ENCODE measurements at regions not wholly inside any gene's neighbourhood (a gene's known extent, or its start where the extent isn't known, plus 50 kb on each side); places are given as distances from the start of the nearest gene placed in this dataset.
"Not testable (repeated sequence)": the region's sequence is repeated elsewhere in the genome, so short reads cannot be mapped to it uniquely, and the experiment has no call there.

DNA sequence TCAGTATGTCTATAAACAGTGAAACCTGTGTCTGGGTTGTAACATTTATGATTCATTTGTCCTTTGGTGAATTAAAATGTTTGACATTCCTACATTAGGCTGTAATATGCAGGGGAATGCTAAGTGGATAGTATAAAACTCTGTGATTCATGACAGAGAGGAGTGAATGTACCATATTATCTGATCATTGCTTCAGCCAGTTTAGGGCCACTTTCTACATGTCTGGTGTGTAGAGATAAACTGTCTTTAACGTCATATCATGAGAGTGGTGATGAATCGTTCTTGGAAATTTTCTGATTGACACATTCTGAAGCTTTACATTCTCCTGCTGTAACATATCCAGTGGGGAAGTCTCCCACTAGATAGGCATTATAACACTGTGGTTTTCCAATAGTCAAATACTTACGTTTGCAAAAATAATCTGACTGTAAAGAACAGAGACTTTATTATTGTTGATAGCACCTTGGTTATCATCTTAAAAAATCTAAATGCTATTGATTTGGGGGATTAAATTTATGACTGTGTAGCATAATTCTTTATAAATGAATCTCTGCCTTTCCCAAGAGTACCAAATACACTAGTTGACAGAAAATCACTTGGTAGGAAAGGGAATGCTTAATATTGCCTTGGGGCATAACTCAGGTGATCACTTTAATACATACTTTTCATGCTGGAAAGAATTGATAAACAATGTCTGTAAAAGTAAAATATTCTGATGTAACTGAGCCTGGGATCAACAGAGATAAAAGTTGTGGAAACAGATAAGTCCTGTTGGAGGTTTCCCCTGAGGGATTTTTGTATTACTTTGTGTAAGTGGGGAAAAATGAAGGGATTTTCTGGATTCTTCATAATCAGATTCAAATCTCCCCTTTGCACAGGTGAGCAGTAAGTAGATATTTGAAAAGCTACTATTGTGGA is 427.9 kb downstream of the JRKL start:
- H3K9me3 Mint-ChIP-seq (ENCODE audit: low read depth) = no peaks in the 10 kb centered on the region

DNA sequence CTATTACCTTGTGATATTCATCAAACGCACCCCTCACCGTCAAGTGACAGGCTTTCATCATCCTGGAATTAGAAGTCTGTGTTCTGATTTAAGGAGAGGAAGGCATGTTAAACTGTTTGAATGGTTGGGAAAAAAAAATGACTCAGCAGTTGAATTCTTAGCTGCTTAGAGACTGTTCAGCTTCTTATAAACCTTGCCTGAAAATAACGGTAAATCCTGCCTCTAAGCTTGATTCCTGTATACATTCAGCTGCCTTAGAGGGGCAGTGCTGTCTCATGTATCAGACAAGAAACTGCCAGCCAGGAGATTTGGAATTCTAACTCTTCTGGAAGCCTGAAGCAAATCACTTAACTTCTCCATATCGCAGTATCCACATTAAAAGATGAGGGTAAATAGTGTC is 437.4 kb downstream of the JRKL start:
- CTCF ChIA-PET = no interaction called here
- peaks cover 3% of the 10 kb centered on the region for H3K9me3 Mint-ChIP-seq (ENCODE audit: low read depth)
- no peaks in the 10 kb centered on the region for H3K36me3 Mint-ChIP-seq
- no peaks in the 10 kb centered on the region for H3K4me1 Mint-ChIP-seq
- H3K4me3 Mint-ChIP-seq = no peak overlapping the region
- H3K27ac Mint-ChIP-seq = no peak overlapping the region
- H3K27me3 Mint-ChIP-seq = no peaks in the 10 kb centered on the region
- ATAC-seq = no peak
- no peak for DNase-seq

More for the DNA sequence above, 427.9 kb downstream of the JRKL start:
- no peak overlapping the region for H3K4me3 Mint-ChIP-seq
- no peaks in the 10 kb centered on the region for H3K36me3 Mint-ChIP-seq
- H3K27ac Mint-ChIP-seq = no peak overlapping the region
- H3K4me1 Mint-ChIP-seq = no peaks in the 10 kb centered on the region
- no peaks in the 10 kb centered on the region for H3K27me3 Mint-ChIP-seq
- no peak for DNase-seq
- CTCF ChIA-PET = no interaction called here
- no peak for ATAC-seq

DNA sequence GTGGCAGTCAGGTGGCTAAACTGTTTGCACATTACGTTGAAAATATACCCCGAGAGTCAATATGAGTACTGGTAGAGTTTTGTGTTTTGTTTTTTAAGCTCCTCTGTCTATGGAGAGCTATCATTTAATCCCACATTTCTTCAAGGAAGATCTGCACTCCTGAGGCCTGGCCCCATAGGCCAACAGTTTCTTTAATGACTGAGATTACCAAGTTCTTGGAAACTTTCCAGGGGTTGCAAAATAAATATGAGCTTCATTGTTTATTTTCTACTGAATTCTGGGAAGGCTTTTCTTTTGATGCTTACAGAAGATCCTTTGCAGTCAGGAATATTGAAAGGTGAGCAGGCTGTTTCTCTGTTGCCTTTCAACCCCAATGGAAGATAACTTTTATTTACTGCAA is 452.0 kb downstream of the JRKL start:
- no peak for ATAC-seq
- H3K4me3 Mint-ChIP-seq = no peak overlapping the region
- H3K9me3 Mint-ChIP-seq (ENCODE audit: low read depth) = peaks cover 2% of the 10 kb centered on the region
- no peak for DNase-seq
- H3K4me1 Mint-ChIP-seq = no peaks in the 10 kb centered on the region
- CTCF ChIA-PET = no interaction called here
- H3K36me3 Mint-ChIP-seq = no peaks in the 10 kb centered on the region
- no peaks in the 10 kb centered on the region for H3K27me3 Mint-ChIP-seq
- no peak overlapping the region for H3K27ac Mint-ChIP-seq

DNA sequence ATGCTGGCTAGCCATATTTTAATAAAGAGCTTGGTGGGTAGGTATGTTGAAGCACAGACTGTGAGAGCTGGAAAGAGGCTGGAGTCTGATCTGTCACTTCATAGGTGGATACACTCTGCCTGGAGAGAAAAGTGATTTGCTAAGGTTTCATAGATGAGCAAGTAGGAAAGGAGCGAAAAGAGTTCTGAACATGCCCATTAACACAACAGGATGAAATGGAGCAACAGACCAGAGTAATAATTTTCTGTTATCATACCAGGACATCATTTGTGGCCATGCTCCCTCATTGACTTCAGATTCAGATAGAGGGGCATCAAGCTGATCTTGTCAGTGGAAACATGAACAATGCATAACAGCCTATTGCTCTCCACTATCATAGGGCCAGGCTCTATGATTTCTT is 452.9 kb downstream of the JRKL start:
- DNase-seq (no peak), ATAC-seq (no peak)
- Mint-ChIP-seq H3K27ac (no peak overlapping the region), H3K9me3 (ENCODE audit: low read depth) (peaks cover 2% of the 10 kb centered on the region), H3K4me1 (no peaks in the 10 kb centered on the region), H3K27me3 (no peaks in the 10 kb centered on the region), H3K4me3 (no peak overlapping the region), H3K36me3 (no peaks in the 10 kb centered on the region)
- CTCF ChIA-PET = no interaction called here

DNA sequence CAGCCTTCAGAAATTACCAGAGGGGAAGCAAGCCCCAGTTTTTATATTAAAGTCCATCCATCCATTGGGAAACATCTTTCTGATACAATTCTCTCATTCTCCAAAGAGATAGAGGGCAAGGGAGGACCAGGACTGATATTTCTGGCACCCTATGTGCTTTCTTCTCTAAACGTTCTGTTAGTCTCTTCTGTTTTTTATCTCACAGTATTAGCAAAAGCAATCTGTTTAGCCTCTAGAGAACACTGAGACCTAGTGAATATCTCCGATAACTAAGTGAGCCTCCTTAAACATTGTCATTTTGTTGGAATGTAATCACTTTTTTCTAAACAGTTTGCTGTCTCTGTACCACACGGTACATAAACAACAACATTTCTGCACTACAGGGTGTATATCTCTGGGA is 464.6 kb downstream of the JRKL start:
- Mint-ChIP-seq H3K9me3 (ENCODE audit: low read depth) (peaks cover 4% of the 10 kb centered on the region), H3K27me3 (no peaks in the 10 kb centered on the region), H3K27ac (no peak overlapping the region), H3K4me3 (no peak overlapping the region), H3K4me1 (no peaks in the 10 kb centered on the region), H3K36me3 (no peaks in the 10 kb centered on the region)
- CTCF ChIA-PET = no interaction called here
- ATAC-seq (no peak), DNase-seq (no peak)

DNA sequence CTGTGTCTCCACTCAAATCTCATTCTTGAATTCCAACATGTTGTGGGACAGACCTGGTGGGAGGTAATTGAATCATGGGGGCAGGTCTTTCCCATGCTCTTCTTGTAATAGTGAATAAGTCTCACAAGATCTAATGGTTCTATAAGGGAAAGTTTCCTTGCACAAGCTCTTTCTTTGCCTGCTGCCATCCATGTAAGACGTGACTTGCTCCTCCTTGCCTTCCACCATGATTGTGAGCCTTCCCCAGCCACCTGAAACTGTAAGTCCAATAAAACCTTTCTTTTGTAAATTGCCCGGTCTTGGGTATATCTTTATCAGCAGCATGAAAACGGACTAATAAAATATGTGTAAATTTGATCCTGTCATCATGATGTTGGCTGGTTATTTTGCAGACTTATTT is 471.9 kb downstream of the JRKL start:
- ATAC-seq, H3K4me1 Mint-ChIP-seq, DNase-seq, H3K27ac Mint-ChIP-seq, CTCF ChIA-PET, H3K4me3 Mint-ChIP-seq, H3K27me3 Mint-ChIP-seq, H3K36me3 Mint-ChIP-seq: not testable (repeated sequence)
- peaks cover 10% of the 10 kb centered on the region for H3K9me3 Mint-ChIP-seq (ENCODE audit: low read depth)

DNA sequence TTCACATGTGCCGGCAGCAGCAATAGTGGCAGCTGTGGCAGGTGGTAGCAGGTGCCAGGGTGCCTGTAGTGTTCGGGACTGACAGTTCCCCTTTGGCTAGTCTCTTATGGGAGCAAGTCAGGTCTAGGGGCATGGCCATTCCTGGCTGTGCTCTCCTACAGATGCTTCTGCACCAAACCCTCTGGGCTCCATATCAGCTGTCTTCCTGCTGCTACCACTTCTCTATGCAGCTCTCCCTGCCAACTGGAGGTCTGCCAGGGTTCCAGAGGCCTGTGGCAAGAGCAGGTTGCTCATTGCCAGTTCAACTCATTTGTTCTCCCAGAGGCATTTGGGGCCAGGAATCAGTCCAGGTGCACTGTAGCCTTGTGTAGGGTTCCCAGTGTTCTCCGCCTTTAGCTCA is 473.7 kb downstream of the JRKL start:
- peaks cover 10% of the 10 kb centered on the region for H3K9me3 Mint-ChIP-seq (ENCODE audit: low read depth)
- DNase-seq (no peak), ATAC-seq (no peak)
- H3K27me3 Mint-ChIP-seq = no peaks in the 10 kb centered on the region
- CTCF ChIA-PET = no interaction called here
- no peak overlapping the region for H3K4me3 Mint-ChIP-seq
- H3K36me3 Mint-ChIP-seq = no peaks in the 10 kb centered on the region
- no peak overlapping the region for H3K27ac Mint-ChIP-seq
- H3K4me1 Mint-ChIP-seq = no peaks in the 10 kb centered on the region

DNA sequence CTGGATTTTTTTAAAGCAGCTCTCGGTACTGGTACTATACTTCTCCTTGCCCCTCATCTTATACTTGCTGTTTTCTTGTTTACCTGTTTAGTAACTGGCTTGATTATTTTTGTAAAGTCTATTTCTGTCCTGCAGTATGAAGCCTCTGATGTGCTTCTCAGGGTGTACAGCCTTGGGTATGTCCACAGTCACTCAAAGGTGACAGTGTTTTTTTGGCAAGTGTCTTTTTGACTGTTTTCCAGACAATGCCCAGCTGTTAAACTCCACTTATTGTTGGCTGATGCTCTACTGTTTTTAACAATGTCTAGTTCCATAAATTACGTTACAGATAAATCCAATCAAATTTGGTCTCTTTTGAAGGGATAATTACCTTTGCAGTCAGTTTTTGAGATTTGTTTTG is 475.2 kb downstream of the JRKL start:
- no peak for ATAC-seq
- no peaks in the 10 kb centered on the region for H3K27me3 Mint-ChIP-seq
- no peak overlapping the region for H3K27ac Mint-ChIP-seq
- H3K4me3 Mint-ChIP-seq = no peak overlapping the region
- CTCF ChIA-PET = no interaction called here
- peaks cover 10% of the 10 kb centered on the region for H3K9me3 Mint-ChIP-seq (ENCODE audit: low read depth)
- H3K36me3 Mint-ChIP-seq = no peaks in the 10 kb centered on the region
- H3K4me1 Mint-ChIP-seq = no peaks in the 10 kb centered on the region
- no peak for DNase-seq

DNA sequence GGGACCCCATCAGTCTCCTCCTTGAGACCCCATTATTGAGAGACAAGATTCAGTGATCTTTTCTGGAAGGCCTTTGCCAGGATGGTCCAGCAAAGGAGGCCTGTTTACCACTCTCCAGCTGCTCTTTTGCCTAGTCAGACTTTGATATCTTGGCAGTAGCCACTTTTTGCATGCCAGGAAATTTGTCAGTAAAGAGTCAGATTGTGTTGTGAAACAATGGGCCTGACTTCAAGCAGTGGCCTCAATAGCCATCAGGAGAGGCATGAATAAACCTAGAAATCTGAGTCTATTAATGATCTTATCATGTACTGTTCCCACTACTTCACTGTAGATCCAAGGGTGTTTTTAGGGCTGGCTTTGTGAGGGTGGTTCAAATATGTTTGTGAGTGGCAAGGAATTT is 479.4 kb downstream of the JRKL start:
- CTCF ChIA-PET = no interaction called here
- Mint-ChIP-seq H3K36me3 (no peaks in the 10 kb centered on the region), H3K9me3 (ENCODE audit: low read depth) (peaks cover 6% of the 10 kb centered on the region), H3K27ac (no peak overlapping the region), H3K4me3 (no peak overlapping the region), H3K4me1 (no peaks in the 10 kb centered on the region), H3K27me3 (no peaks in the 10 kb centered on the region)
- DNase-seq = no peak
- no peak for ATAC-seq

DNA sequence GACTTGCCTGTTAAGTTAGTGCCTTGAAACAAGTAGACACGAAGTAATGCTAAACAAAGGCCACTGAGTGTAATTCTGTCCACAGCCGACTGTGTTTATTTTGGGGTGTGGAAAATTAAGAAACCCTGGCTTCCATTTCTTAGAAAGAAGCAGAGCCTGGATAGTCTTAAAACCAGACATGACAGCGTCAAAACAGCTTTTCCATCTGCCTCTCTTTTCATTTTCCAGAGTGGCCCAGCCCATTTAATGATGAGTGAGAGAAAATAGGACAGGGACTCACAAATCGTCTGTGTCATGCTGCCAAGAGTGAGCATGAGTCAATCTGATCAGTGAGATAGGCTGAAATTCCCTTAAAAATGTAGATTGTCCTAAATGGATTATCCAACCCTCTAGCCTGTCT is 485.9 kb downstream of the JRKL start:
- ATAC-seq = no peak
- CTCF ChIA-PET = no interaction called here
- H3K4me1 Mint-ChIP-seq = no peaks in the 10 kb centered on the region
- no peaks in the 10 kb centered on the region for H3K36me3 Mint-ChIP-seq
- peaks cover 2% of the 10 kb centered on the region for H3K9me3 Mint-ChIP-seq (ENCODE audit: low read depth)
- DNase-seq = no peak
- H3K4me3 Mint-ChIP-seq = no peak overlapping the region
- no peak overlapping the region for H3K27ac Mint-ChIP-seq
- H3K27me3 Mint-ChIP-seq = no peaks in the 10 kb centered on the region

DNA sequence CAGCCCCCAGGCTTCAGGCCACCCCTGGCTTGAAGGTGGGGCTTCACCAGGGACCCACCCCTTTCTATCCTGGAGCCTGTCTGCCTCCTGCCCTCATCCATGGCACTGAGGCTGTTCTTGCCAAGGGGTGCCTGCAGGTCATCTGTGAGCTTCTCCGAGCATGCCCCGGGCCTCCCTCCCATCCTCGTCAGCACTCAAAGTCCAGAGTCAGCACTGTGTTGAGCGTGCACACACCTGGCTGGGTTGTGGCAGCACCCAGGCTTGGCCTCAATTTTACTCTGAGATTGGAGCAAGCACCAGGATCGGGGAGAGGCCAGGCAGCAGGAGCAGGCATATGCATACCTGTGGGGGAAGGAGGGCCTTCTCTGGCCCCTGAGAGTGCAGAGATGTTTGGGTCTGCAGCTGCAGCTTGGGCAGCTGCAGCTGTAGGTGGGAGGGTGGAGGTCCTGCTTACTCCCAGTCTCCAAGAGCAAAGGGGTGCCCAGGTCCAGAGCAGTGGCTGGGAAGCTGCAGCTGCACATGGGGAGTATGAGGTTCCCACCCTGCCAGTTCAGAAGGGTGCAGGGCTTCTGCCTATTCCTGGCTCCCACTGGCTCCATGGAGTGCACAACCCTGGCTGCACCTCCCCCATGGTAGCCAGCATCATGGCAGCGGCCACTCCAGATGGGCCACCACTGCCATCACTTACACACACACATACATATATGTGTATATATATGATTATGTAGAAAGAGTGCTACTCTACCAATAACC is 488.7 kb downstream of the JRKL start:
- H3K9me3 Mint-ChIP-seq (ENCODE audit: low read depth) = peaks cover 2% of the 10 kb centered on the region
- DNase-seq = no peak
- no peak overlapping the region for H3K4me3 Mint-ChIP-seq
- no peaks in the 10 kb centered on the region for H3K4me1 Mint-ChIP-seq
- ATAC-seq = no peak
- H3K27ac Mint-ChIP-seq = no peak overlapping the region
- CTCF ChIA-PET = no interaction called here
- H3K36me3 Mint-ChIP-seq = no peaks in the 10 kb centered on the region
- H3K27me3 Mint-ChIP-seq = no peaks in the 10 kb centered on the region

DNA sequence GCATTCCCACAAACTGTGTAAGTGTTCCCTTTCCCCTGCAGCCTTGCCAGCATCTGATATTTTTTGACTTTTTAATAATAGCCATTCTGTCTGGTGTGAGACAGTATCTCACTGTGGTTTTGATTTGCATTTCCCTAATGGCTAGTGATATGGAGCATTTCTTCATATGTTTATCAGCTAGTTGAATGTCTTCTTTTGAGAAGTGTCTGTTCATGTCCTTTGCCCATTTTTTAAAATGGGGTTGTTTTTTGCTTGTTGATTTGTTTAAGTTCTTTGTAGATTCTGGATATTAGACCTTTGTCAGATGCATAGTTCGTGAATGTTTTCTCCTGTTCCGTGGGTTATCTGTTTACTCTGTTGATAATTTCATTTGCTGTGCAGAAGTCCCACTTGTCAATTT is 492.8 kb downstream of the JRKL start:
- ATAC-seq; H3K36me3 Mint-ChIP-seq; H3K4me3 Mint-ChIP-seq; H3K27ac Mint-ChIP-seq; H3K4me1 Mint-ChIP-seq; CTCF ChIA-PET; DNase-seq; H3K27me3 Mint-ChIP-seq; H3K9me3 Mint-ChIP-seq (ENCODE audit: low read depth): not testable (repeated sequence)

DNA sequence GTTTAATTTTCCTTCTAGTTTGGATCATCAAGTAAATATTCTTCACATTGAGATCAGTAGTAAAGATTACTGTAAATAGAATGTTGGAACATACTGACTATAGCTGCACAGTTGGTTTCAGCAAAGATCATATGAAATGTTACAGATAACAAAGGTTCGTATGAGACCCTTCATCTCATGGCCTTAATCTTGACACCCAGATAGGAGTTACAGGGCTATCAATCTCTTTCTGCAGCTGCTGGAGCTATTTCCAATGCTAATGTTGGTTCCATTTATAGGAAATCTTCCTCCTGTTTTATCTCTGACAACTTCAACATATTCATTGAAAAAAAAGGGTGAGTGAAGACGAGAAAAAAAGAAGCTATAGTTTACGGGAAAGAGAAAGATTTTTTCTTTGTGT is 495.6 kb downstream of the JRKL start:
- H3K27ac Mint-ChIP-seq = no peak overlapping the region
- no peaks in the 10 kb centered on the region for H3K4me1 Mint-ChIP-seq
- DNase-seq (no peak), ATAC-seq (no peak)
- H3K36me3 Mint-ChIP-seq = no peaks in the 10 kb centered on the region
- no peak overlapping the region for H3K4me3 Mint-ChIP-seq
- CTCF ChIA-PET = no interaction called here
- no peaks in the 10 kb centered on the region for H3K9me3 Mint-ChIP-seq (ENCODE audit: low read depth)
- no peaks in the 10 kb centered on the region for H3K27me3 Mint-ChIP-seq

DNA sequence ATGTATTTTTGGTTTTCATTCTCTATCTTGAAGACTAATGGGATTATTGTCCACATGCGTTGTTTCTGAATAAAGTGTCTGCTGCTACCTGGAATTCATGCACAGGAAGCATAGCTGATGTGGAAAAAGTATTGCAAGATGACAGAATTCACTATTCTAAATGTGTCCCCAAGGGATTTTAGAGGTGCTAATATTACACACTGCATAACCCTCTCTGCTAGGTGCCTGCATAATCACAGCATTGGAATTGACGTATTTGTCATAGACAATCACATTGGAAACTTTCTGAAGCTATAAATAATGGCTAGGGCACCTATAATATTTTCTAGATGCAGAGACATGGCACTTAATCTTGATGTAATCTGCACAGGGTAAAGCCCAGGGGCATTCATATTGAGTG is 496.1 kb downstream of the JRKL start:
- Mint-ChIP-seq H3K27me3 (no peaks in the 10 kb centered on the region), H3K36me3 (no peaks in the 10 kb centered on the region), H3K4me3 (no peak overlapping the region), H3K4me1 (no peaks in the 10 kb centered on the region), H3K27ac (no peak overlapping the region), H3K9me3 (ENCODE audit: low read depth) (no peaks in the 10 kb centered on the region)
- ATAC-seq (no peak), DNase-seq (no peak)
- CTCF ChIA-PET = no interaction called here

All from activated CD8-positive, alpha-beta memory T cell treated with anti-CD3 and anti-CD28 coated beads, Interleukin-2, amount 10 ng/mL, durations not matched to agents 7 days and 5 days (primary cell).